Loucy (cell line): ENCODE measurements at regions not wholly inside any gene's neighbourhood (a gene's known extent, or its start where the extent isn't known, plus 50 kb on each side); places are given as distances from the start of the nearest gene placed in this dataset.

ENCODE experiments used
- EZH2phosphoT487 ChIP-seq: fragments of 200-600 bp; IDR thresholded peaks from 2 replicates; pipeline ENCODE4 v1.6.1; 2018; ENCODE audit warnings: antibody characterized with exemption, mild to moderate bottlenecking, moderate library complexity, borderline replicate concordance
- TF ChIP-seq, protein P1 (sequence below): fragments of 200-600 bp; sonication (generic); conservative IDR thresholded peaks from 2 replicates; pipeline ENCODE4 v1.5.1; 2014; ENCODE audit warnings: mild to moderate bottlenecking, antibody characterized with exemption, low read length

- TF ChIP-seq, protein P1, sequence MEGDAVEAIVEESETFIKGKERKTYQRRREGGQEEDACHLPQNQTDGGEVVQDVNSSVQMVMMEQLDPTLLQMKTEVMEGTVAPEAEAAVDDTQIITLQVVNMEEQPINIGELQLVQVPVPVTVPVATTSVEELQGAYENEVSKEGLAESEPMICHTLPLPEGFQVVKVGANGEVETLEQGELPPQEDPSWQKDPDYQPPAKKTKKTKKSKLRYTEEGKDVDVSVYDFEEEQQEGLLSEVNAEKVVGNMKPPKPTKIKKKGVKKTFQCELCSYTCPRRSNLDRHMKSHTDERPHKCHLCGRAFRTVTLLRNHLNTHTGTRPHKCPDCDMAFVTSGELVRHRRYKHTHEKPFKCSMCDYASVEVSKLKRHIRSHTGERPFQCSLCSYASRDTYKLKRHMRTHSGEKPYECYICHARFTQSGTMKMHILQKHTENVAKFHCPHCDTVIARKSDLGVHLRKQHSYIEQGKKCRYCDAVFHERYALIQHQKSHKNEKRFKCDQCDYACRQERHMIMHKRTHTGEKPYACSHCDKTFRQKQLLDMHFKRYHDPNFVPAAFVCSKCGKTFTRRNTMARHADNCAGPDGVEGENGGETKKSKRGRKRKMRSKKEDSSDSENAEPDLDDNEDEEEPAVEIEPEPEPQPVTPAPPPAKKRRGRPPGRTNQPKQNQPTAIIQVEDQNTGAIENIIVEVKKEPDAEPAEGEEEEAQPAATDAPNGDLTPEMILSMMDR, result no peak
- no peak for TF ChIP-seq EZH2phosphoT487
Measured at GRCh38 chr5:41600731-41601130, 90.3 kb upstream of the PLCXD3 start.
